ENCODE measurements at regions not wholly inside any gene's neighbourhood (a gene's known extent, or its start where the extent isn't known, plus 50 kb on each side); places are given as distances from the start of the nearest gene placed in this dataset.

GRCh38 chr1:209463441-209463840 is 120.1 kb upstream of the CAMK1G start:
- no peak overlapping the region for H3K4me3 Mint-ChIP-seq
- no peaks in the 10 kb centered on the region for H3F3A ChIP-seq (replicated peaks; ENCODE audit: low read depth)

More at GRCh38 chr1:209463441-209463840, 120.1 kb upstream of the CAMK1G start:
- Histone ChIP-seq H3K9me2 (ENCODE audit: insufficient read depth) (peaks cover 28% of the 10 kb centered on the region; the same call in 1 of the 2 replicates), H3K4me1 (ENCODE audit: insufficient read depth) (no peaks in the 10 kb centered on the region), H3K4me3 (no peak overlapping the region), H4K20me1 (replicated peaks; ENCODE audit: insufficient read depth) (no peaks in the 10 kb centered on the region), H3K36me3 (ENCODE audit: insufficient read depth) (peaks cover 24% of the 10 kb centered on the region), H2AFZ (no peak overlapping the region), H3K27ac (ENCODE audit: low read depth) (no peak overlapping the region), H3K4me2 (no peak overlapping the region), H3K27me3 (ENCODE audit: insufficient read depth) (no peaks in the 10 kb centered on the region), H3K79me2 (replicated peaks; ENCODE audit: insufficient read depth) (no peaks in the 10 kb centered on the region)
- DNase-seq (ENCODE audit: low spot score) (no peak), ATAC-seq (no peak)
- Mint-ChIP-seq H3K9me3 (peaks cover 48% of the 10 kb centered on the region), H3K27ac (no peak overlapping the region), H3K27me3 (ENCODE audit: insufficient read depth, low read depth, poor library complexity) (peaks cover 2% of the 10 kb centered on the region), H3K36me3 (ENCODE audit: low read depth) (peaks cover 37% of the 10 kb centered on the region), H3K4me1 (no peaks in the 10 kb centered on the region)
- TF ChIP-seq EZH2phosphoT487 (IDR thresholded peaks at IDR 0.05; ENCODE audit: unreplicated experiment) (no peak), ZNF331 (CRISPR knock-in tag; IDR thresholded peaks at IDR 0.05; ENCODE audit: low read depth) (no peak), POLR2AphosphoS5 (IDR thresholded peaks at IDR 0.05; ENCODE audit: low read depth) (no peak), ETS1 (IDR thresholded peaks at IDR 0.05) (no peak), ZNF462 (CRISPR knock-in tag; IDR thresholded peaks at IDR 0.05) (no peak), CREB1 (CRISPR knock-in tag; IDR thresholded peaks at IDR 0.05; ENCODE audit: low read depth) (no peak), EZH2 (IDR thresholded peaks at IDR 0.05; ENCODE audit: low read depth, unreplicated experiment) (no peak), ZNF114 (CRISPR knock-in tag; IDR thresholded peaks at IDR 0.05) (no peak), JUNB (IDR thresholded peaks at IDR 0.05; ENCODE audit: unreplicated experiment) (no peak), STAT1 (IDR thresholded peaks at IDR 0.05; ENCODE audit: unreplicated experiment) (no peak), NANOG (IDR thresholded peaks at IDR 0.05; ENCODE audit: borderline replicate concordance) (no peak)
- TF ChIP-seq, protein P1, sequence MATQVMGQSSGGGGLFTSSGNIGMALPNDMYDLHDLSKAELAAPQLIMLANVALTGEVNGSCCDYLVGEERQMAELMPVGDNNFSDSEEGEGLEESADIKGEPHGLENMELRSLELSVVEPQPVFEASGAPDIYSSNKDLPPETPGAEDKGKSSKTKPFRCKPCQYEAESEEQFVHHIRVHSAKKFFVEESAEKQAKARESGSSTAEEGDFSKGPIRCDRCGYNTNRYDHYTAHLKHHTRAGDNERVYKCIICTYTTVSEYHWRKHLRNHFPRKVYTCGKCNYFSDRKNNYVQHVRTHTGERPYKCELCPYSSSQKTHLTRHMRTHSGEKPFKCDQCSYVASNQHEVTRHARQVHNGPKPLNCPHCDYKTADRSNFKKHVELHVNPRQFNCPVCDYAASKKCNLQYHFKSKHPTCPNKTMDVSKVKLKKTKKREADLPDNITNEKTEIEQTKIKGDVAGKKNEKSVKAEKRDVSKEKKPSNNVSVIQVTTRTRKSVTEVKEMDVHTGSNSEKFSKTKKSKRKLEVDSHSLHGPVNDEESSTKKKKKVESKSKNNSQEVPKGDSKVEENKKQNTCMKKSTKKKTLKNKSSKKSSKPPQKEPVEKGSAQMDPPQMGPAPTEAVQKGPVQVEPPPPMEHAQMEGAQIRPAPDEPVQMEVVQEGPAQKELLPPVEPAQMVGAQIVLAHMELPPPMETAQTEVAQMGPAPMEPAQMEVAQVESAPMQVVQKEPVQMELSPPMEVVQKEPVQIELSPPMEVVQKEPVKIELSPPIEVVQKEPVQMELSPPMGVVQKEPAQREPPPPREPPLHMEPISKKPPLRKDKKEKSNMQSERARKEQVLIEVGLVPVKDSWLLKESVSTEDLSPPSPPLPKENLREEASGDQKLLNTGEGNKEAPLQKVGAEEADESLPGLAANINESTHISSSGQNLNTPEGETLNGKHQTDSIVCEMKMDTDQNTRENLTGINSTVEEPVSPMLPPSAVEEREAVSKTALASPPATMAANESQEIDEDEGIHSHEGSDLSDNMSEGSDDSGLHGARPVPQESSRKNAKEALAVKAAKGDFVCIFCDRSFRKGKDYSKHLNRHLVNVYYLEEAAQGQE (IDR thresholded peaks at IDR 0.05; ENCODE audit: unreplicated experiment): no peak
- TF ChIP-seq, protein P2, sequence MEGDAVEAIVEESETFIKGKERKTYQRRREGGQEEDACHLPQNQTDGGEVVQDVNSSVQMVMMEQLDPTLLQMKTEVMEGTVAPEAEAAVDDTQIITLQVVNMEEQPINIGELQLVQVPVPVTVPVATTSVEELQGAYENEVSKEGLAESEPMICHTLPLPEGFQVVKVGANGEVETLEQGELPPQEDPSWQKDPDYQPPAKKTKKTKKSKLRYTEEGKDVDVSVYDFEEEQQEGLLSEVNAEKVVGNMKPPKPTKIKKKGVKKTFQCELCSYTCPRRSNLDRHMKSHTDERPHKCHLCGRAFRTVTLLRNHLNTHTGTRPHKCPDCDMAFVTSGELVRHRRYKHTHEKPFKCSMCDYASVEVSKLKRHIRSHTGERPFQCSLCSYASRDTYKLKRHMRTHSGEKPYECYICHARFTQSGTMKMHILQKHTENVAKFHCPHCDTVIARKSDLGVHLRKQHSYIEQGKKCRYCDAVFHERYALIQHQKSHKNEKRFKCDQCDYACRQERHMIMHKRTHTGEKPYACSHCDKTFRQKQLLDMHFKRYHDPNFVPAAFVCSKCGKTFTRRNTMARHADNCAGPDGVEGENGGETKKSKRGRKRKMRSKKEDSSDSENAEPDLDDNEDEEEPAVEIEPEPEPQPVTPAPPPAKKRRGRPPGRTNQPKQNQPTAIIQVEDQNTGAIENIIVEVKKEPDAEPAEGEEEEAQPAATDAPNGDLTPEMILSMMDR (conservative IDR thresholded peaks at IDR 0.05; ENCODE audit: low read depth in 2 of 2): no peak

Measured in GM23338 (cell line).